Mesenchymal stem cell (in vitro differentiated cells and primary cell): ENCODE measurements at regions not wholly inside any gene's neighbourhood (a gene's known extent, or its start where the extent isn't known, plus 50 kb on each side); places are given as distances from the start of the nearest gene placed in this dataset.

Experiments
- DNase-seq: peaks from one replicate; pipeline ENCODE4 v3.0.0-alpha.2; 2013
- H2AFZ ChIP-seq: one replicate; pipeline ENCODE4 v1.6.1; 2013; ENCODE audit warnings: low read depth, mild to moderate bottlenecking, control low read depth, inconsistent platforms, low read length, moderate library complexity
- H2AK5ac ChIP-seq: 2 replicates; pipeline ENCODE4 v1.6.1; 2013; ENCODE audit warnings: low read length, moderate library complexity, mild to moderate bottlenecking, inconsistent platforms; ENCODE audit not compliant: severe bottlenecking
- H2BK120ac ChIP-seq: one replicate; pipeline ENCODE4 v1.6.1; 2013; ENCODE audit warnings: low read depth, mild to moderate bottlenecking, inconsistent platforms, low read length, moderate library complexity
- H2BK12ac ChIP-seq, 2 experiments: one replicate each; pipeline ENCODE4 v1.6.1; 2013; ENCODE audit warnings: inconsistent platforms in 2 of 2, low read length in 2 of 2, mild to moderate bottlenecking in 2 of 2, moderate library complexity in 2 of 2, control low read depth in 1 of 2
- H2BK15ac ChIP-seq: one replicate; pipeline ENCODE4 v1.6.1; 2013; ENCODE audit warnings: mild to moderate bottlenecking, low read depth, inconsistent platforms; ENCODE audit not compliant: poor library complexity, severe bottlenecking
- H2BK5ac ChIP-seq: 2 replicates; pipeline ENCODE4 v1.6.1; 2013; ENCODE audit warnings: low read depth, mild to moderate bottlenecking, low read length, control low read depth, inconsistent platforms; ENCODE audit not compliant: poor library complexity, severe bottlenecking
- H3K14ac ChIP-seq, 2 experiments: one replicate each; pipeline ENCODE4 v1.6.1; 2013; ENCODE audit warnings: inconsistent platforms in 2 of 2, low read length in 2 of 2, control low read depth in 1 of 2, mild to moderate bottlenecking in 1 of 2, moderate library complexity in 1 of 2
- H3K18ac ChIP-seq, 2 experiments: one replicate each; pipeline ENCODE4 v1.6.1; 2013; ENCODE audit warnings: inconsistent platforms in 2 of 2, low read length in 2 of 2, control low read depth in 1 of 2, low read depth in 1 of 2, mild to moderate bottlenecking in 1 of 2
- H3K23ac ChIP-seq, 2 experiments: one replicate each; pipeline ENCODE4 v1.6.1; 2013; ENCODE audit warnings: inconsistent platforms in 2 of 2, low read length in 2 of 2, mild to moderate bottlenecking in 2 of 2, moderate library complexity in 2 of 2, control low read depth in 1 of 2
- H3K27ac ChIP-seq: 2 replicates; pipeline ENCODE4 v1.5.1; 2013; ENCODE audit warnings: mild to moderate bottlenecking, moderate library complexity, low read length, control low read depth, inconsistent platforms; ENCODE audit not compliant: poor library complexity, severe bottlenecking
- H3K27me3 ChIP-seq, 2 experiments: 2 replicates each; pipeline versions ENCODE4 v1.6.1 to v1.7.0; 2013; ENCODE audit warnings: low read length in 2 of 2, mild to moderate bottlenecking in 2 of 2, moderate library complexity in 2 of 2, control low read depth in 1 of 2, inconsistent platforms in 1 of 2; ENCODE audit not compliant: control insufficient read depth in 1 of 2, insufficient read depth in 1 of 2
- H3K36me3 ChIP-seq, 2 experiments: 2 replicates each; pipeline versions ENCODE4 v1.6.1 to v1.7.0; 2013; ENCODE audit warnings: low read length in 2 of 2, control low read depth in 1 of 2, inconsistent platforms in 1 of 2, low read depth in 1 of 2, mild to moderate bottlenecking in 1 of 2; ENCODE audit not compliant: insufficient read depth in 2 of 2, control insufficient read depth in 1 of 2
- H3K4ac ChIP-seq, 2 experiments: one replicate each; pipeline ENCODE4 v1.6.1; 2013; ENCODE audit warnings: inconsistent platforms in 2 of 2, low read length in 2 of 2, mild to moderate bottlenecking in 2 of 2, moderate library complexity in 2 of 2, control low read depth in 1 of 2, low read depth in 1 of 2
- H3K4me1 ChIP-seq: 2 replicates; pipeline ENCODE4 v1.6.1; 2013; ENCODE audit warnings: low read depth, low read length, control low read depth; ENCODE audit not compliant: control insufficient read depth, insufficient read depth
- H3K4me2 ChIP-seq: 2 replicates; pipeline ENCODE4 v1.6.1; 2013; ENCODE audit warnings: low read length, mild to moderate bottlenecking, inconsistent platforms; ENCODE audit not compliant: poor library complexity, severe bottlenecking
- H3K4me3 ChIP-seq, 2 experiments: 2 replicates each; pipeline versions ENCODE4 v1.5.1 to v1.7.0; 2013; ENCODE audit warnings: low read length in 2 of 2, mild to moderate bottlenecking in 2 of 2, control low read depth in 1 of 2, low read depth in 1 of 2; ENCODE audit not compliant: insufficient read depth in 1 of 2
- H3K79me1 ChIP-seq: replicated peaks from 2 replicates; pipeline ENCODE4 v1.6.1; 2013; ENCODE audit warnings: mild to moderate bottlenecking, control low read depth, low read length, inconsistent platforms; ENCODE audit not compliant: poor library complexity, severe bottlenecking
- H3K9ac ChIP-seq: 2 replicates; pipeline ENCODE4 v1.7.0; 2013; ENCODE audit warnings: mild to moderate bottlenecking, low read length, moderate library complexity
- H3K9me3 ChIP-seq: 2 replicates; pipeline ENCODE4 v1.7.0; 2013; ENCODE audit warnings: mild to moderate bottlenecking, low read length; ENCODE audit not compliant: control insufficient read depth
- H4K8ac ChIP-seq: one replicate; pipeline ENCODE4 v1.6.1; 2013; ENCODE audit warnings: inconsistent platforms, mild to moderate bottlenecking, low read length, moderate library complexity
- H4K91ac ChIP-seq: one replicate; pipeline ENCODE4 v1.6.1; 2013; ENCODE audit warnings: mild to moderate bottlenecking, low read length, inconsistent platforms
- WGBS: methylation state at CpG from one replicate; pipeline ENCODE4 v1.1.7; 2013; ENCODE audit warnings: mixed read lengths; 5-methylcytosine and 5-hydroxymethylcytosine counted together

GRCh38 chr3:70775257-70775656, 462.8 kb upstream of the MDFIC2 start:
- Histone ChIP-seq H4K8ac (no peak overlapping the region), H3K27me3 (no peaks in the 10 kb centered on the region), H3K79me1 (no peaks in the 10 kb centered on the region), H3K4me3 (no peak overlapping the region), H2BK12ac (no peak overlapping the region), H3K36me3 (no peaks in the 10 kb centered on the region), H4K91ac (no peak overlapping the region), H3K4me1 (no peaks in the 10 kb centered on the region), H3K9ac (no peak overlapping the region), H2AK5ac (no peak overlapping the region), H2AFZ (no peak overlapping the region), H3K23ac (no peak overlapping the region), H3K9me3 (no peaks in the 10 kb centered on the region), H3K4me2 (no peak overlapping the region), H2BK5ac (no peak overlapping the region), H3K18ac (no peak overlapping the region), H2BK120ac (no peak overlapping the region), H3K27ac (no peak overlapping the region), H2BK15ac (no peak overlapping the region), H3K4ac (no peak overlapping the region), H3K14ac (no peak overlapping the region)
- DNase-seq, result no peak
- WGBS, result 88% methylated on average over 2 of the region's 4 CpGs

DNA sequence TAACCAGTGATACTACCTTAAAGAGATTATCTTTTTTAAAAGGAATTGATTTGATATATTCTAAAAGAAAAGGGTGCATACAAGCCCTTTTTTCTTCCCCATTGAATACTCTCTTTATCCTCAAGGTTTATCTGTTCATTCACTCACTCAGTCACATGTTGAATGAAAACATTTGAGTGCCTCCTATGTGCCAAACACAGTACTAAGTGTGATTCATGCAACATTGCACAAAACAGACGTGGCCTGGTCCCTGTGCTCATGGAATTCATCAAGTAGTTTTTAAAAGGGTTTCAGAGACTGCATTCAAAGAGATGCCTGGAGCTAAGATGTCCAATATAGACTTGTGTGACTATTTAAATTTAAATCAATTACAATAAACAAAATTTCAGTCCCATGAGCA, 462.2 kb upstream of the MDFIC2 start:
- Histone ChIP-seq H4K8ac (no peak overlapping the region), H3K4ac (no peak overlapping the region), H3K23ac (no peak overlapping the region), H2BK120ac (no peak overlapping the region), H3K27me3 (no peaks in the 10 kb centered on the region), H3K14ac (no peak overlapping the region), H3K36me3 (no peaks in the 10 kb centered on the region), H3K18ac (no peak overlapping the region), H2BK12ac (no peak overlapping the region), H4K91ac (no peak overlapping the region), H3K4me2 (no peak overlapping the region), H3K9me3 (no peaks in the 10 kb centered on the region), H2AK5ac (no peak overlapping the region), H3K27ac (no peak overlapping the region), H2BK5ac (no peak overlapping the region), H3K4me1 (no peaks in the 10 kb centered on the region), H3K9ac (no peak overlapping the region), H2AFZ (no peak overlapping the region), H3K79me1 (no peaks in the 10 kb centered on the region), H3K4me3 (no peak overlapping the region), H2BK15ac (no peak overlapping the region)
- 60% methylated on average over 1 of the region's 1 CpG for WGBS
- no peak for DNase-seq

DNA sequence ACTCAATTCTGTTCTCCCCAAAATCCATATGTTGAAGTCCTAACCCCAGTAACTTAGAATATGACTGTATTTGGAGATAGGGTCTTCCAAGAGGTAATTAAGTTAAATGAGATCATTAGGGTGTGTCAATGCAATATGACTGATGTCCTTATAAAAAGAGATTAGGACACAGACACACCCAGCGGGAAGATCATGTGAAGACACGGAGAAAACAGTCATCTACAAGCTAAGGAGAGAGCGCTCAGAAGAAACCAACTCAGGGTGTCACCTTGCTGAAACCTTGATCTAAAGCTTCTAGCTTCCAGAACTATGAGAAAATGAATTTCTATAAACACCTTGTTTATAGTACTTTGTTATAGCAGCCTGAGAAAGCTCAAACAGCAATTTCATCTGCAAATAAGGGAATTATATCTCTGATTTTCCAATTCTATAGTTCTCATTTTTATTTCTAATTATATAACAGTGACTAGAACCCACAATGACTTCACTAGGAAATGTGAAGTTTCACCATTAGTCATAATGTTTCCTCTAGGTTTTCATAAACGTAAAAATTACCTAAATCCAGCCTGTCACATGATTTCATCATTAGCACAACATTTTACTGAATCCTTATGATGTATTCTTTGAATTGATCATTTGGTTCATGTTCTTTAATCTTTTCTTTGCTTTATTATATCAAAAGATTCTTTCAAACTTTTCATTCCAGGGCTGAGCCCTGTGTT, 459.1 kb upstream of the MDFIC2 start:
- Histone ChIP-seq H4K91ac (no peak overlapping the region), H3K4me3 (no peak overlapping the region), H3K36me3 (no peaks in the 10 kb centered on the region), H3K23ac (no peak overlapping the region), H3K18ac (no peak overlapping the region), H3K14ac (no peak overlapping the region), H3K9ac (peak overlapping the region; percentile 5), H2BK120ac (no peak overlapping the region), H3K27me3 (no peaks in the 10 kb centered on the region), H2BK15ac (no peak overlapping the region), H3K4me1 (no peaks in the 10 kb centered on the region), H3K79me1 (no peaks in the 10 kb centered on the region), H2BK12ac (no peak overlapping the region), H2AK5ac (no peak overlapping the region), H3K4me2 (no peak overlapping the region), H3K9me3 (no peaks in the 10 kb centered on the region), H4K8ac (no peak overlapping the region), H2BK5ac (no peak overlapping the region), H3K27ac (peak overlapping the region; percentile 11), H3K4ac (no peak overlapping the region), H2AFZ (no peak overlapping the region)
- 93% methylated on average over 3 of the region's 4 CpGs for WGBS
- no peak for DNase-seq

DNA sequence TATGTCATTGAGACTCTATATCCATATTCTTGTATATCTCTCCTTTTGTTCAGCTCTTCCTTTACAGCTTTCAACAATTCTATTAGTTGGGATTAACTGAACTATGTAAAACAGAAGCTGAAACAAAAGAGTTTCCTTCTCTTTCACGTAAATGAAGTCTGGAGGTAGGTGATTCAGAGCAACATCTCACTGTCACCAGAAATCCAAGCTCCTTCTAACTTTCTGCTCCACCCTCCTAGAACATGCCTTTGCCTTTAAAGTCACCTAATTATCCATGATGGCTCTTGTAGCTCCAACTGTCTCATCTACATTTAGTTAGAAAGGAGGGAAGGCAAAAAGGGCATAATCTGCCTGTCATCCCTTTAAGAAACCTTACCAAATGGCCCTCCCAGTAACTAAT, 458.2 kb upstream of the MDFIC2 start:
- no peak overlapping the region for H3K4me2 ChIP-seq
- peak overlapping the region; percentile 24 for H3K27ac ChIP-seq
- DNase-seq, result no peak
- H2BK12ac ChIP-seq, result no peak overlapping the region
- H3K9me3 ChIP-seq, result no peaks in the 10 kb centered on the region
- no peak overlapping the region for H2BK5ac ChIP-seq
- no peak overlapping the region for H3K14ac ChIP-seq
- H3K79me1 ChIP-seq, result no peaks in the 10 kb centered on the region
- H2AFZ ChIP-seq, result no peak overlapping the region
- no peak overlapping the region for H2AK5ac ChIP-seq
- 38% methylated on average over 1 of the region's 1 CpG for WGBS
- H3K18ac ChIP-seq, result no peak overlapping the region
- H3K4ac ChIP-seq, result no peak overlapping the region
- H4K91ac ChIP-seq, result no peak overlapping the region
- H3K9ac ChIP-seq, result no peak overlapping the region
- H3K23ac ChIP-seq, result no peak overlapping the region
- no peaks in the 10 kb centered on the region for H3K4me1 ChIP-seq
- no peak overlapping the region for H2BK15ac ChIP-seq
- H3K4me3 ChIP-seq, result no peak overlapping the region
- no peaks in the 10 kb centered on the region for H3K36me3 ChIP-seq
- no peaks in the 10 kb centered on the region for H3K27me3 ChIP-seq
- H2BK120ac ChIP-seq, result no peak overlapping the region
- no peak overlapping the region for H4K8ac ChIP-seq
